ENCODE measurements at regions not wholly inside any gene's neighbourhood (a gene's known extent, or its start where the extent isn't known, plus 50 kb on each side); places are given as distances from the start of the nearest gene placed in this dataset.

GRCh38 chrX:7789200-7789599 is 53.8 kb upstream of the VCX start:
- no peak for DNase-seq

GRCh38 chrX:7788334-7788733 is 54.6 kb upstream of the VCX start:
- DNase-seq, result no peak

GRCh38 chrX:7787714-7788113 is 55.3 kb upstream of the VCX start:
- DNase-seq, result no peak

GRCh38 chrX:7784580-7784979 is 58.4 kb upstream of the VCX start:
- DNase-seq, result no peak

GRCh38 chrX:7779644-7780043 is 63.3 kb upstream of the VCX start:
- DNase-seq, result no peak

GRCh38 chrX:7775987-7776386 is 67.0 kb upstream of the VCX start:
- no peak for DNase-seq

GRCh38 chrX:7771788-7772438 is 71.1 kb upstream of the VCX start:
- no peak for DNase-seq

- no peak for DNase-seq
These were observed 83.1 kb upstream of the VCX start for GRCh38 chrX:7759830-7760229.

GRCh38 chrX:7746856-7747255 is 96.1 kb upstream of the VCX start:
- no peak for DNase-seq

- no peak for DNase-seq
These were observed 112.9 kb upstream of the VCX start for GRCh38 chrX:7730071-7730470.

GRCh38 chrX:7720519-7720918 is 122.5 kb upstream of the VCX start:
- no peak for DNase-seq

- DNase-seq, result no peak
These were observed 128.6 kb upstream of the VCX start for GRCh38 chrX:7714351-7714750.

GRCh38 chrX:7711167-7711566 is 131.8 kb upstream of the VCX start:
- no peak for DNase-seq

- no peak for DNase-seq
These were observed 133.1 kb upstream of the VCX start for GRCh38 chrX:7709845-7710244.

- peak; percentile 0 for DNase-seq
These were observed 136.9 kb upstream of the VCX start for GRCh38 chrX:7706032-7706431.

GRCh38 chrX:7704205-7704604 is 138.8 kb upstream of the VCX start:
- DNase-seq, result no peak

GRCh38 chrX:7698248-7698647 is 144.7 kb upstream of the VCX start:
- no peak for DNase-seq

GRCh38 chrX:7690842-7691241 is 152.1 kb upstream of the VCX start:
- no peak for DNase-seq

GRCh38 chrX:7689791-7690412 is 153.1 kb upstream of the VCX start:
- no peak for DNase-seq

- DNase-seq, result no peak
These were observed 162.8 kb upstream of the VCX start for GRCh38 chrX:7680181-7680580.

- DNase-seq, result no peak
These were observed 188.7 kb upstream of the VCX start for GRCh38 chrX:7654316-7654715.

- DNase-seq, result no peak
These were observed 195.1 kb upstream of the VCX start for GRCh38 chrX:7647831-7648230.

GRCh38 chrX:7641141-7641540 is 201.8 kb upstream of the VCX start:
- no peak for DNase-seq

- DNase-seq, result no peak
These were observed 202.6 kb upstream of the VCX start for GRCh38 chrX:7640392-7640791.

- DNase-seq, result no peak
These were observed 204.8 kb upstream of the VCX start for GRCh38 chrX:7638078-7638710.

Measured in fibroblast of skin of right biceps (primary cell).